NOMO-1 treated with DMSO at 0.1 percent for 48 hours (cell line): ENCODE measurements at regions not wholly inside any gene's neighbourhood (a gene's known extent, or its start where the extent isn't known, plus 50 kb on each side); places are given as distances from the start of the nearest gene placed in this dataset.
A peak's percentile ranks its signal among the peaks of the same experiment; 100 is the strongest.

ENCODE experiments used
- DNase-seq: peaks from one replicate; lab custom pipeline; 2025; ENCODE audit not compliant: unreplicated experiment; lab: John Stamatoyannopoulos, UW

DNA sequence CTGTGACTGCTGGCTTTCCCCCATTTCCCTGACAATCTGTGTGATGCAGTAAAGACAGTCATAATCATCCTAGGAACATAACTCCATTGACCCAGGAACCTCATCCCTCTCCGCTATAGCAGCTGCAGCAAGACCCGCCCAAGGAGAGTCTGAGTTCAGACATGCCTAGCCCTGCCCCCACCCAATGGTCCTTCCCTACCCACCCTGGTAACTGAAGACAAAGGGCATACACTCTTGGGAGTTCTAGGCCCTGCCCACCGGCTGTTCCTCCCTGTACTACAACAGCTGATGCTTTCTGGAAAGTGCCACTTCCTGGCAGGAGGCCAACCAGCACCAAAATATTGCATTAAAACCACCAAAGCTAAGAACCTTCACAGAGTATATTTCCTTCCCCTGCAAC lies 1035.6 kb downstream of the C4orf33 start:
- DNase-seq: no peak

DNA sequence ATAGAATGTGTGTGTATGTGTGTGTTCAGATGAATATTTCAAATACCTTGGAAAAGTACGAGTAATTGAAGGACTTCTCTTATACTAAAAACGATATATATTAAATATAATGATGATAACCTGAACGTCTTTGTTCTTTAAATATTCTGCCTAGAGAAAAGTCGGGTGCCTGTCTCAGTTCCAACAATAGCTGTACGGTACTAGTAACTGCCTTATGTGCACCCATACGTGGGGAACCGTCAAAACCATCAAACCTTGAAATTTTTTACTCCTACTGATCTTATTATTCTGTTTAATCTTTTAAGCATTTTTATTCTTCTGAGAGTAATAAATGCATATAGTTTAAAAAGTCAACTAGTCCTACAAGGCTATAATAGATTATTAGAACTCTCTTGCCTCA lies 1045.7 kb downstream of the C4orf33 start:
- no peak for DNase-seq

GRCh38 chr4:130143656-130144055 lies 1047.7 kb downstream of the C4orf33 start:
- DNase-seq: no peak

DNA sequence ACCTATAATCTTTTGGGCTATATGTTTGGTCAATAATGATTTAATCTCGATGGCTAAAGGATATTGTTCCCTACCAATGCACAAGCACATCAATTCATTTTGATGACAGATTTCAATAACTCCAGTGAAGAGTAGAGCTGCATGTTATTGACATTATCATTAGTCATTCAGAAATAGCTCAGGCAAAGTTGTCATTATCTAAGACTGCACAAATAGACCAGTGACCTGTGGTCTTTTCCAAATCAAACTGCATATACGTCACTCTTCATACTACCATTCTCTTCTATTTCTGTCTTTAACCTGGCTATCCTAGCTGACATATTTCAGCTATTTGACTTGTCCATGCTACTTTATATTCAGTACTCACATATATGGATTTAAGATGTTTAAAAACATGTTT lies 1050.8 kb downstream of the C4orf33 start:
- DNase-seq: no peak

- no peak for DNase-seq
These were observed 1051.7 kb downstream of the C4orf33 start for GRCh38 chr4:130147641-130148040.

GRCh38 chr4:130154901-130155300 lies 1058.9 kb downstream of the C4orf33 start:
- no peak for DNase-seq

- DNase-seq: no peak
These were observed 1067.7 kb downstream of the C4orf33 start for GRCh38 chr4:130163701-130164100.

DNA sequence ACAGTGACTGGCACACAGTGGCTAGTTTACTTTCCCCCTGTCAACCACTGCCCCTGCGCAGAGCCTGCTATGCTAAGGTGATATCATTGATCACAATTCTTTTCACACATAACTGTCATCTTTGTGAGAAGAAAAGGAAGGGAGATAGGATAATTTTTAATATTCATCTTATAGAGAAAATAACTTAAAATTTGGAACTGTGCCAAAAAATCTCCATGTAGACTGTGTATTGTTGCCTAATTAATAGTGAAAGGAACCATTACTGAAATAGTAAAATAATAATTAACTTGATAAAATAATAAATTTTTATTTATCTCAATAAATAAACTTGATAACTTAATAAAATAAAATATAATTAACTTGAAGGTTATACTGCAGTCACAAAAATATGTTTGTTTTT lies 1069.4 kb downstream of the C4orf33 start:
- DNase-seq: no peak

- DNase-seq: no peak
These were observed 1076.2 kb downstream of the C4orf33 start for GRCh38 chr4:130172156-130172555.

DNA sequence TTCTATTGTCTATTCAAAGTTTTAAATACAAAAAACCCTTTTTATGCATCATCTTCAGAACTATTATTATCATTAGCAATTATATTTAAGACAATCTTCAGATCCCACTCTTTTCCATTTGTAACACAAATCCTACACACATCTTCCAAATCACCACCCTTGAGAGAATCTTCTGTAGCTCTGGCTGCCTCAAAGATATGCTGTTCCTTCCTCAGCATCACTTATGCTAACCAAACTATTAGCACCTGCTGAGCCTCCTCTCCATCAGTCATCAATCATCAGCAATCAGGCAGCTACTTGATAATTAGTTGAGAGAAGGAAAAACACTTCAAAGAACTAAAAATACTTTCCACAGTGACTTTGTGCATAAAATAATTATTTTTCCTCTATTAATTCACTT lies 1082.2 kb downstream of the C4orf33 start:
- DNase-seq: no peak

DNA sequence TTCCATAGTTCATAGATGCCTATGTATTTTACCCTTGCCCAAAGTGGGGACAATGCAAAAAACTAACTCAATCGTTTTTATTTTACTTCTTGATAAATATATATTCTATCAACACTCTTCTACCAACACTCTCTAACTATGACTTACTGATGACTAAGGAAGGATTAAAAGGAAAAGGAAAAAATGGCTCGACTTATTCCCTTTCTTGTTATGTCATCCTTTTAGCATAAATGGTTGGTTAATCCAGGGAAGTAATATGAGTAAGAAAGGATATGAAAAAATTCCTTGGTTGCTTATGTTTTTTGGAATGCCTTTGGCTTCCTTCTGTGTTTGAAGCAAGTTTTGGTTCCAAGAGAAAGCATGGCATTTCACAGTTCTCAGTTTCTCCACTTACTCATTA lies 1087.1 kb downstream of the C4orf33 start:
- no peak for DNase-seq

DNA sequence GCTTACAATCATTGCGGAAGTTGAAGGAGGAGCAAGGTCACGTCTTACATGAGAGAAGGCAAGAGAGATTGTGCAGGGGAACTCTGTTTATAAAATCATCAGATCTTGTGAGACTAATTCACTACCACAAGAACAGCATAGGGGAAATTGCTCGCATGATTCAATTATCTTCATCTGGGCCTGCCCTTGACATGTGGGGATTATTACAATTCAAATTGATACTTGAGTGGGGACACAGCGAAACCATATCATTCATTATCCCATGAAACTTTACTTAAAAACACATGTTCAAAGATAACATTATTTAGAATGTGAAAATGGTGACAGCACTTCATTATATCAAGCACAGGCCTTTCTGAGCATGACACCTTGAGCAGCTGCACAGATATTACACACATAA lies 1087.8 kb downstream of the C4orf33 start:
- DNase-seq: no peak

DNA sequence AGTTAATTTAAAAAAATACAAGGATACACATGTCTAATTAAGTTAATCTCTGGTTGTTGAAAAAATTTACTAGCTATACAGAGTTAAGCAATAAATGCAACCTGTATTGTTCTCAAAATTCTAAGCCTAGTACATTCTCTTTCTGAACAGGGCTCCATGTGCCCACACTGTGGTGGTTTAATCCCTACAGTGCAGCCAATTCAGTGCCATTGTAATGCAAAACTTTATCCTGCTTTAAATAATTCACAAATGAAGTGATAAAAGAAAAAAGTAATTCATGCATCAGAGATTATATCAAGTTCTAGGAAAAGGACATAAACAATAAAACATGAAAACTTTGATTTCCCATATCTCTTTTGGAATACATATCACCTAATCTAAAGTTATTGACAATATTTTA lies 1089.2 kb downstream of the C4orf33 start:
- no peak for DNase-seq

GRCh38 chr4:130186931-130187330 lies 1091.0 kb downstream of the C4orf33 start:
- no peak for DNase-seq

GRCh38 chr4:130187587-130187986 lies 1091.6 kb downstream of the C4orf33 start:
- no peak for DNase-seq

DNA sequence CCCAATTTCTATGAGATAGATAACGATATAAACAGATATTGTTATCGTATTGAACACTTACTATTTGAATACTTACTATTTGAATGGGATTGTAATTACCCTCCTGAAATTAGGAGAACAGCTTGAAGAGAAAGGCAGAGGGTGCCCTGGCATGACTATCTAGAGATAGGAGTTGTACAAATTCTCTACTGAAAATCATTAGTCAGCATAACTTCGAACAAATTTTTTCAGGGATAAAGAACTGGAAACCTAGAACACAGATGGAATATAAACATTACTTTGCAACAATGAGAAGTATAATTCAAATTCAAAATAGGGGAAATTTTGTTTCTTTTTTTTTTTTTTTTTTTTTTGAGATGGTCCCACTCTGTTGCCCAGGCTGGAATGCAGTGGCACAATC lies 1096.8 kb downstream of the C4orf33 start:
- DNase-seq: no peak

DNA sequence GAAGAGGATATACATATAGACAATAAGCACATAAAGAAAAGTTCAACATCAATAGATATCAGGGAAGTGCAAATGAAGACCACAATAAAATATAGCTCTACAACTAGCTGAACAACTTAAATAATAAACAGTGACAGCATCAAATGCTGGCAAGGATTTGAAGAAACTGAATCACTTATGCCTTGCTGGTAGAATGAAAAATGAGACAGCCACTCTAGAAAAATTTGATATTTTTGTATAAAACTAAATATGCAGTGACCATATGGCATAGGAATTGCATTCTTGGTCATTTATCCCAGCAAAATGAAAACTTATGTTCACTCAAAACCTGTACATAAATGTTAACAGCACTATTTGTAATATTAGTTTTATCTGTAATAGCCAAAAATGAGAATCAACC lies 1102.0 kb downstream of the C4orf33 start:
- no peak for DNase-seq

GRCh38 chr4:130203571-130203970 lies 1107.6 kb downstream of the C4orf33 start:
- DNase-seq: no peak

DNA sequence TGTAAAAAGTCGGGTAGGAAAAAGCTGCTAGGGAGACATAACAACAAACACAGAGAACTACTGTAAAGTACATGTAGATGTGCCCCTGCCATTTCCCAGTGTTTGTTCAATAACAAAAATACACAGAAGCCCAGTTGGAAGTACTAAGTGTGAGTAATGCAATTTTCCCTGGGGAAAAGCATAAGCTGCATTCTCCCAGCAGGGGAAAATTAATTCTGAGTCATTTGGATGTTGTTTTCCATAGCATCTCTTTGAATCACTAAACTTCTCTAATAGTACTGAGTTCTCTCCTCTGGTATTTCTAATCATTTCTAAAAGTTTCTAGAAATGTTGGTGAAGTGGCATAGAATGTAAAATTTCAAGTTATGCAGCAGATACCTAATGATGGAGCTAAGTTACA lies 1114.9 kb downstream of the C4orf33 start:
- DNase-seq: no peak

GRCh38 chr4:130214268-130214667 lies 1118.3 kb downstream of the C4orf33 start:
- DNase-seq: no peak

- DNase-seq: peak; percentile 52
These were observed 1137.6 kb downstream of the C4orf33 start for GRCh38 chr4:130233377-130234047.

DNA sequence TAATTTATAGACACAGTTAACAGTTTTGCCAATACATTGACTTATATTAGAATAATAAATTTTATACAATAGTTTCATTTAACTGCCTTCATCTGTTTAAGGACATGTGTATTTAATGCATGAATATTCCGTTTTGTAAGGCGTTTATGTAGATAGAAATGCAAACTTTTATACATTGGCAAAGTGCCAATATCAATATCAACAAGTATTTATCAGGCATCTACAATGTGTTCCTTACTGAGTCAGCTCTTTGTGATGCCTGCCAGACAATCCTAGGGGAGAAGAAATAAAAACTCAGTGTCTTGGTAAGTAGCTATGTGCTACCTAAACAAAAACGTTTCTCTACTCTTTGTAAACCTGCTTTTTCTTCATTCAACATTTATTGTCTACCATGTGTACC lies 1142.2 kb downstream of the C4orf33 start:
- DNase-seq: no peak

DNA sequence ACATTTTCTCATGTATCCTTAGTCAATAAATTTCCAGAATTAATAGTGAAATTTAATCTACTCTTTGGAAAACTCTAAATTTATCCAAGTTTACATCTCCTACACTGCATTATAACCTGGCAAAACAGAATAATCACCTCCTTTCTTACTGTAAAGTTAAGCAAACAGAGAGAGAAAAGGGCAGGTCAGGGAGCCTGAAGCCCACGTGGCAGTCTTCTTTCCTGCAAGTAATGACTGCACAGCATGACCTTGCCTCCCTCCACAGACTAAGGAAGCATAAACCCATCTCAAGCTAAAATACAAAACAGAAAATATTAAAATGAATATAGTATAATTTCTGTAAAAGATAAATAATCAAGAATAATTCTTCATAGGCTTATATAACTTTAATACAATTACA lies 1153.0 kb downstream of the C4orf33 start:
- no peak for DNase-seq

DNA sequence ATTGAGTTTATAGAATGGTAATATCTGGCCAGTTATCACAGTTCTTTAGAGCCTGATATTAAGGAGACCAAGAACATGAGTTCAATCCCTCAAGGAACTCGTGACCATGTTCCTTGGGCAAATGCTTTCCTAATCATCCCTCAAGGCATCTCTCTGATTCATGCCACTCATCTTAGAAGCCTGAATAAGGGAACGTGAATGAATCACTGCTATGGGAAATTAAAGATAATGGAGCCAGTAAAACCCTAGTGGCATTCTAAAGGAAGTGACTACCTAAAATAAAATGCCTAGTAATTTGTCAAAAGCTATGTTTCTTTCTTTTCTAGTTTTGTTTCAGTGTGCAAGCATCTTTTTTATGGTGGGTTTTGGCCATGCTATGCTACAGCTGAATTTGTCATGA lies 1161.3 kb downstream of the C4orf33 start:
- no peak for DNase-seq
